GM12874 (cell line): ENCODE measurements at regions not wholly inside any gene's neighbourhood (a gene's known extent, or its start where the extent isn't known, plus 50 kb on each side); places are given as distances from the start of the nearest gene placed in this dataset.

Source experiments
- TF ChIP-seq, protein P1 (sequence below): IDR thresholded peaks from 2 replicates; pipeline ENCODE4 v1.5.1; 2011; ENCODE audit warnings: low read depth, mild to moderate bottlenecking, control low read depth, low read length, moderate library complexity; ENCODE audit not compliant: insufficient read depth

GRCh38 chr12:24393071-24393470 lies 443.6 kb upstream of the SOX5 start:
- TF ChIP-seq, protein P1, sequence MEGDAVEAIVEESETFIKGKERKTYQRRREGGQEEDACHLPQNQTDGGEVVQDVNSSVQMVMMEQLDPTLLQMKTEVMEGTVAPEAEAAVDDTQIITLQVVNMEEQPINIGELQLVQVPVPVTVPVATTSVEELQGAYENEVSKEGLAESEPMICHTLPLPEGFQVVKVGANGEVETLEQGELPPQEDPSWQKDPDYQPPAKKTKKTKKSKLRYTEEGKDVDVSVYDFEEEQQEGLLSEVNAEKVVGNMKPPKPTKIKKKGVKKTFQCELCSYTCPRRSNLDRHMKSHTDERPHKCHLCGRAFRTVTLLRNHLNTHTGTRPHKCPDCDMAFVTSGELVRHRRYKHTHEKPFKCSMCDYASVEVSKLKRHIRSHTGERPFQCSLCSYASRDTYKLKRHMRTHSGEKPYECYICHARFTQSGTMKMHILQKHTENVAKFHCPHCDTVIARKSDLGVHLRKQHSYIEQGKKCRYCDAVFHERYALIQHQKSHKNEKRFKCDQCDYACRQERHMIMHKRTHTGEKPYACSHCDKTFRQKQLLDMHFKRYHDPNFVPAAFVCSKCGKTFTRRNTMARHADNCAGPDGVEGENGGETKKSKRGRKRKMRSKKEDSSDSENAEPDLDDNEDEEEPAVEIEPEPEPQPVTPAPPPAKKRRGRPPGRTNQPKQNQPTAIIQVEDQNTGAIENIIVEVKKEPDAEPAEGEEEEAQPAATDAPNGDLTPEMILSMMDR: no peak

GRCh38 chr12:24389394-24389793 lies 439.9 kb upstream of the SOX5 start:
- TF ChIP-seq, protein P1: no peak

- TF ChIP-seq, protein P1: no peak
Measured at GRCh38 chr12:24387381-24387780, 437.9 kb upstream of the SOX5 start.

GRCh38 chr12:24386836-24387235 lies 437.4 kb upstream of the SOX5 start:
- TF ChIP-seq, protein P1: no peak

GRCh38 chr12:24381790-24382189 lies 432.3 kb upstream of the SOX5 start:
- TF ChIP-seq, protein P1: no peak

- TF ChIP-seq, protein P1: no peak
Measured at GRCh38 chr12:24379861-24380521, 430.5 kb upstream of the SOX5 start.

GRCh38 chr12:24379433-24379832 lies 430.0 kb upstream of the SOX5 start:
- TF ChIP-seq, protein P1: no peak
